ENCODE measurements at regions not wholly inside any gene's neighbourhood (a gene's known extent, or its start where the extent isn't known, plus 50 kb on each side); places are given as distances from the start of the nearest gene placed in this dataset.

GRCh38 chr20:21902391-21902790, 196.9 kb downstream of the PAX1 start:
- TF ChIP-seq POLR2A (IDR thresholded peaks at IDR 0.05; ENCODE audit: low read length) (no peak), GATA1 (IDR thresholded peaks at IDR 0.05; ENCODE audit: low read depth, low read length) (no peak)

All from erythroblast (primary cell).